Fibroblast of gingiva (primary cell): ENCODE measurements at regions not wholly inside any gene's neighbourhood (a gene's known extent, or its start where the extent isn't known, plus 50 kb on each side); places are given as distances from the start of the nearest gene placed in this dataset.
"Not testable (repeated sequence)": the region's sequence is repeated elsewhere in the genome, so short reads cannot be mapped to it uniquely, and the experiment has no call there.

Experiments
- DNase-seq: peaks from one replicate; pipeline ENCODE4 v3.0.0-alpha.2; 2011; ENCODE audit warnings: low read depth

DNA sequence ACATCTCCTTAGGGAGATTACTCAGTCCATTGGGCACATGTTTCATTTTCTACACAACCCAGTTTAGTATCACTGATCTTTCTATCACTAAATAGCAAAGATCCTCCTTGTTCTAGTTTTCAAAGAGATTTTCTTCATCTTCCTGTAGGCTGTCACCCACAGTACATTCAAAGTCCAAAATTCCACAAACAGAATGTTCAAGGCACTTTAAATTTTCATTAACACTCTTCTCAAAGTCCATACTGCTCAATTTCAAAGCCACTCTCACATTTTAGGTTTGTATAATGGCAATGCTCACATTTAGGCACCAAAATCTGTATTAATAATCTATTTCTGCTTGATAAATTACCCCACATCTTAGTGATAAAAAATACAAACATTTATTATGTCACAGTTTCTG lies 152.8 kb downstream of the FSIP2 start:
- no peak for DNase-seq

DNA sequence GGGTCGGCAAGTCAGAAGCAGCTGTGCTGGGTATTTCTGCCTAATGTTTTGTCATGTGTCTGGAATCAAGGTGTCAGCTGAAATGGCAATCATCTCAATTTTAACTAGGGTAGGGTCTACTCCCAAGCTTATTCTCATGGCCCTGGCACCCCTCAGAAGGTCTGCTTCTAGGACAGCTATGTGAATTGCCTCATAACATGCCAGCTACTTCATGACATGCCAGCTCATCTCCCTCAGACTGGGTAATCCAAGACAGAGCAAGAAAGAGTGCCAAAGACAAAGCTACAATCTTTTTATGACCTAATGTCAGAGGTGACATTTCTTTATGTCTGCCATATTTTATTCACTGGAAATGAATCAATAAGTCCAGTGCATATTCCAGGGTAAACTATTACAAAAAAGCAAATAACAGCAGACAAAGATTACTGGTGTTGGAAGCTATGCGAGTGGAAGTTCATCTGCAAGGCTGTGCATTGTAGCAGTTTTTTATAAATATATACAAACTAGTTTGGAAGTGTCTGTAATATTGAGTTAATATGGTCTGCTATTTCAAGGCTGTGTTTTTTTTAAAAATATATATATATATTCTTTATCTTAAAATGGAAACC lies 153.3 kb downstream of the FSIP2 start:
- DNase-seq, result no peak

DNA sequence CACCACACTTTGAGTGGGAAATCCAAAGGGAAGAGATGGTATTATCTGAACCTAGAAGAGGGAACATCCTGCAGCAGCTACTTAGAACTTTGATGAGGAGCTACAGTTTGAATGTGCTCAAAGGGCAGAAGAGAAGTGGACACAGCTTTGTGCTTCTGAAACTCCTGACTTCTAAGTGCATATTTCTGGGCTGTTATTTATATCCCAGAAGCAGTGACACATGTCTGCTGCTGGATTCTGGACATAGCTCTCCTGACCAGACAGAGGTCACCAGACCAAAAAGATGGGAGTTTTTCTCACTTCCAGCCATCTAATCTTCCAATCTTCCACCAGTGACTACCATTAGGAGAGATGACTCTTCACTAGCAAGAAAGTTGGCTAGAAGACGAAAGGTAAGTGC lies 153.9 kb downstream of the FSIP2 start:
- DNase-seq, result no peak

DNA sequence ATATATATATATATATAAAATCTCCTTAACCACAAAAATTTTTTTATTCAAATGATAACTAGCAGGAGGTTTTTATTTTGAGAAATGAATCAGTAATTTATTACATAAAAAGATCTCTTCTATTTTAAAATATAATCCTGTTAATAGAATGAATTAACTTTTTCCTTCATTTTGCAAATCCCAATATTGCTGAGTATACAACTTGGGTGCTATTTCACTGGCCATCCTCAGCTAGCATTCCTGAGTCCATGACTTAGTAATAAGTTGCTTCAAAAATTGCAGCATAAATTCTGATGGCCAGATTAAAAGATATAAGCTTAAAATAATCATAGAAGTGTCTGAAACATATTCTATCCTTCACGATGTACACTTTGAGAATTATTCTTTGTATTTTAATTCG lies 155.6 kb downstream of the FSIP2 start:
- DNase-seq, result no peak

DNA sequence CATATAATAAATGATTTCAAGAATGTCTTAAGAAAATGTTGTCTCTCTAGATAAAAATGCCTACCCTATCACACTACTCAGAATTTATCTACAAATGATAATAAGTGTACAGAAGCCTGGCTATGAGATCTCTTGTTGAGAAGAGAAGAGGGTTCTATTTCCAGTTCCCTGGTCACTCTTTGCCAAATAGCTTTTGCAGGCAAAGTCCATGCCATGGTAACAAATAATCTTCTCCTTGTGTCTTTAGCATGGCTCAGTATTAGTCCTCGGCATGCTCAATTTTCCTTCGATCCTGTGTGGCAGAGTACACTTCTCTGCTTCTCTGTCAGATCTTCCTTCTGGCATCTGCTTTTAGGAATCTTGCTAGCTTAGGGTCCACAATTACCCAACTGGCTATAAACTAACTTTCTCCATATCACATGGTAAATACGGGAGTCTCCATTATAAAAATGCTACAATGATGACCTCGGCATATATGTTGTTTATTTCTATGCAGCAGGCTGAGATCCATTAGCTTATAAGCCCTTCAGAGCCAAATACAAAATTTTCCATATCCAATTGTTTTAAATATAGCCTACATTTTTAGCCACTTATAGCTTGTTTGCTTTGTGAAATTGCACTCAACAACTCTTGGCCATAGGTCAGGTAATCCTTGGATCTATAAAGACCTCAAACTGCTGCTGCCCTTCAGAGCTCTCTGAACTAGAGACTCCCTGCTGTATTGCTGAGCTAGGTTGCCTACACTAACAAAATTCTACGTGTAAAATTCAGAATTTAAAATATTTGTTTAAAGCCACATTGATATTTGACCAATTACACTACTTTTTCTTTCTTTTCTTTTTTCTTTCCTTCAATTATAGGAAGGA lies 157.5 kb downstream of the FSIP2 start:
- DNase-seq, result no peak

DNA sequence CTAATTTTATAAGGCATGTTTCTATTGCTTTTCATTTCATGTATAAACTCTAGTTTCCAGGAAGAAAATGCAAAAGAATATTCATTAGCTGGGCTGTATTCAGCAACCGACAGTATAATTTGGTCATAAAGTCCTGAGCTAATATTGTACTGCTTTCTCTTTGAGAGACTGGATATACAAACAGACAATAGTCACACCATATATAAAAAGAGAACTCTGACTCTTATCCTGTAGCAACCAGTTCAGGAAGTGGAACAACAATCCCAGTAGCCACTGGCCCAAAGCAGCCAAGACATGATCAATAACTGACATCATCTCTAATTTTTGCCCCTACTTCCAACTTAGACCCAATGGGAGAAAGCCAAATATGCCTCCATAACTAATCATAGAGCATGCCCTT lies 160.8 kb downstream of the FSIP2 start:
- DNase-seq, result no peak

DNA sequence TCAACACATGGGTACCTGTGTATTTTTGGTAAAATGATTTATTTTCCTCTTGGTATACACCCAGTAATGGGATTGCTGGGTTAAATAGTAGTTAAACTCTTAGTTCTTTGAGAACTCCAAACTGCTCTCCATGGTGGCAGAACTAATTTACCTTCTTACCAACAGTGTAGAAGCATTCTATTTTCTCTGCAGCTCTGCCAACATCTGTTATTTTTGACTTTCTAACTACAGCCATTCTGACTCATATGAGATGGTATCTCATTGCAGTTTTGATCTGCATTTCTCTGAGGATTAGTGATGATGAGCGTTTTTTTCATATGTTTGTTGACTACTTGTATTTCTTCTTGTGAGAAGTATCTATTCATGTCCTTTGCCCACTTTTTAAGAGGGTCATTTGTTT lies 180.6 kb downstream of the FSIP2 start:
- DNase-seq, result no peak

DNA sequence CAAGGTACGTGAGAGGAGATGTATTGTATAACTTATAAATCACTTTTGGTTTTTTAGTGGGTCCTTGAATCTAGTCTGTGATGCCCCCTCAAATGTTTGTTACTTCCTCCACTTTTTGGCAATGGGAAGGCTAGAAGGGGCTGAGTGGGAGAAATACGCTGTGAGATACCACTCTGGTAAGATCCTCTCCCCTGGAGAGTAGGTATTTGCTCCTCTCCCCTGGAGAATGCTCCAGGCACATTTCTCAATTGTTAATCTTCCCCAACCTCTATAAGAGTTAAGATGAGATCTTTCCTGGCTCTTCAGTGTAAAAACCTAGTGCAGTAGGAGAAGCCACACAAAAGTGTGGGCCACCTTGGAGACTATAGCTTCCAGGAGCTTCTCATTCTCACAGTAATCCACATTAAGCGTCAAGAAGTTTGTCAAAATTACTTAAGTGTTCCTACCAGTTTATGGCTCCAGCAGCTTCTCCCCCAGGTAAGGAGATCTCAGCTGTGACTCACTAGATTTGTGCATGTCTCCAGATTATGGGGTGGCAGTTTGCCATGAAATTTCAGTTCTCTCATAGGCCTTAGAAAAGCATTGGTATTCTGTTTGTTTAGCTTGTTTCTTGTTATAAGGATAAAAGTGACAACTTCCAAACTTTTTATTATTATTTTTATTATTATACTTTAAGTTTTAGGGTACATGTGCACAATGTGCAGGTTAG lies 182.6 kb downstream of the FSIP2 start:
- no peak for DNase-seq

DNA sequence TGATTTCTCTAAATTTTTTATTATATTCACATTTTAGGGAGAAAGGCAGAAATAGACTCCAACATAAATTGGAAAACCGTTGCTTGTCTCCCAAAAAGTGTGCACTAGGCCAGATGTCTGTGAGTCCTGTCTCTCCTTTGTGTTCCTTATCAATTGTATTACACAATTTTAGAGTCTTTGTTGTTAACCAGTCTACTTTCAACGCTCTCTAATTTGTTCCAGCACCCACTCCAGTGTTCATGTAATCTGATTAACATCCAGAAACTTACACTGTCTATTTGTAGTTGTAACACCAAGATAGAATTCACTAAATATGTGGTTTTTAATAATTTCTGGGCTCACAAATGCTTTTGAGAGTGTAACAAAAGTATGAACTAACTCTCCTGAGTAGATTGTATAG lies 195.6 kb downstream of the FSIP2 start:
- DNase-seq, result no peak

DNA sequence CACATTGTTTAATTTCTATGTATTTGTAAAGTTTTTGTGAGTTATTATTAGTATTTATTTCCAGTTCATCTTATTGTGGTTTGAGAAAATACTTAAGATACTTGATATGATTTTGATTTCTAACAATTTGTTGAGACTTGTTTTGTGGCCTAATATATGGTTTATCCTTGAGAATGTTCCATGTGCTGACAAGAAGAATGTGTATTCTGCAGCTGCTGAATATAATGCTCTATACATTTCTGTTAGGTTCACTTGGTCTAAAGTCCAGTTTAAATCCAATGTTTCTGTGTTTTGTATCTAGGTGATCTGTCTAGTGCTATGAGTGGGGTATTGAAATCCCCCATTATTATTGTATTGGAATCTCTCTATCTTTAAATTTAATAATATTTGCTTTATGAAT lies 201.3 kb downstream of the FSIP2 start:
- DNase-seq, result no peak

DNA sequence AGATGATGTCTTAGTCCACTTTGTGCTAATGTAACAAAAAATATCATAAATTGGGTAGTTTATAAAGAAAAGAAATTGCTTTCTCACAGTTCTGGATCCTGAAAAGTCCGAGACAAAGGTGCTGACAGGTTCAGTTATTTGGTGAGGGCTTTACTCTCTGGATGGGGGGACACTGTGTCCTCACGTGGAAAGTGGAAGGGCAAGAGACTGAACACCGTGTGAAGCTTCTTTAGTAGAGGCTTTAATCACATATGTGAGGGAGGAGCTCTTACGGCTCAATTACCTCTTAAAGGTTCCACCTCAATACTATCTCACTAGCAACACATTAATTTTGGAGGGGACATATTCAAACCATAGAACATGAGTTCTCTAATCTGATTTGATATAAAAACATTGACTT lies 204.3 kb downstream of the FSIP2 start:
- DNase-seq, result no peak

DNA sequence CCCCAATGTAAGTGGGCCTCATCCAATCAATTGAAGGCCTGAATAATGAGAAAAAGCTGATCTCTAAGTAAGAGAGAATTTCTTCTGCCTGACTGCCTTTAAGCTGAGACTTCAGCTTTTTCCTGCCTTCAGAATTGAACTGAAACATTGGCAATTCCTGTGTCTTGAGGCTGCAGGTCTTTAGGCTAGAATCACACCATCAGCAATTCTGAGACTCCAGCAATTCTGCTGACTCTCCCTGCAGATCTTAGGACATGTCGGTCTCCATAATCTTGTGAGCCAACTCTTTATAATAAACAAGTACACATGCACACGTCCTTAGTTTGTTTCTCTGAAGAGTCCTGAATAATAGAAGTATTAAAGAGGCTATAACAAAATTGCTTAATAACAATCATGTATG lies 209.1 kb downstream of the FSIP2 start:
- DNase-seq, result no peak

DNA sequence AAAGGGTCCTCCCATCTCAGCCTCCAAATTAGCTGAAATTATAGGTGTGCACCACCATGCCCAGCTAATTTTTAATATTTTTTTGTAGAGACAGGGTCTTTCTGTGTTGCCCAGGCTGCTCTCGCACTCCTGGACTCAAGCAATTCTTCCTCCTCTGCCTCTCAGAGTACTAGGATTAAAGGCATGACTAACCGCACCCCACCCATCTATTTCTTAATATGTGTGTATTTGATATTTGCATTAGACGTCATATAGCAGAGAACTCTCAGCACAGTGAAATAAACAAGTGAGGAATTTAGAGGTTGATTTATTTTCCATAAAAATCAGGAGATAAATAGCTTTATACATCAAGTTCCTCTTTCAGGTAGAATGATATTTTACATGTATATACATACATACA lies 213.5 kb downstream of the FSIP2 start:
- no peak for DNase-seq

DNA sequence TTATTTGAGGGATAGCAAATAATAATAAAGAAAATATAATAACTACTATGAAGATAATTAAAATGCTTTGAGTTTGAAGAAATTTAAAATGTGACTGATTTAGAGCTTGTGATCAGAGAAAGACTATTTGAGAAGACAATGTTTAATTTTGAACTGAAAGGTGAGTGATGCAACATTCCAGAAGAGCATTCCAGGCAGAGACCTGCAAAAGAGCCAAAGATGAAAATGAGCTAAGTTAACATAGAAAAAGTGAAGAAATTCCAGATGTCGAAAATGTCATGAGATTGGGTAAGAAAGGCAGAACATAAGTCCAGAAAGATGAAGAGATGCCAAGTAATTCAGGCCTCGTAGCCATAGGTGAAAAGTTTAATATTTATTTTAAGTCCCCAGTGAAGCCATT lies 215.8 kb downstream of the FSIP2 start:
- no peak for DNase-seq

DNA sequence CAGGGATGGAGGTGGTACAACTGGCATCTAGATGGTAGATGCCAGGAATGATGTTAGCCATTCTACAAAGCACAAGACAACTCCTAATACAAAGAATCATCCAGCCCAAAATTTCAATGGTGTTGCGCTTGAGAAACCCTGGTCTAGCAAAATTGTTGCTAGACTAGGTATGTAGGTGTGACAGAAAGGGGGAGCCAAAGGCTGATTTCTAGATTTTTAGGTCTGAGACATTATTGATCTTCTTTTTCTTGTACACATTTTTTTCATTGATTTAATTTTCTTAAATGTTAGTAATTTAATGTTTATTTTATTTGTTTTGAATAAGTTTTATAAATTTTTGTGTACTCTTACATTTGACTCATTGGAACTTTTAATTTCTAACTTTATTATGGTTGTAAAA lies 216.4 kb downstream of the FSIP2 start:
- DNase-seq, result no peak

DNA sequence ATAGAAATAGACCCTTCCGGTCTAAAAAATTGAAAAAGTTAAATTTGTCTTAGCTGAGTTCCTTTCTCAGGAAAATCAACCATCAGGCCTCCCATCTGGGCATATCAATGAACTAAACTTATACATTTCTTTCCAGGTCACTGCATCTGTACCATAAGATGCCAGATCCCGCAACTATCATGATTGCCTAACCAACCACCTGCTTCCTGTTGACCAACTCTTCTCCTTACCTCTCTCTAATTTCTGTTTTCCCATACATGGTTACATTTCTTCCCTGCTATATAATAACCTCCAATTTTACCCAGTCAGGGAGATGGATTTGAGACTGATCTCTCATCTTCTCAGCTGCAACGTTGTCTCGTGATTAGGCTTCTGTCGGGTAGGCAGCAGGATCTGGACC lies 228.7 kb downstream of the FSIP2 start:
- DNase-seq, result no peak

DNA sequence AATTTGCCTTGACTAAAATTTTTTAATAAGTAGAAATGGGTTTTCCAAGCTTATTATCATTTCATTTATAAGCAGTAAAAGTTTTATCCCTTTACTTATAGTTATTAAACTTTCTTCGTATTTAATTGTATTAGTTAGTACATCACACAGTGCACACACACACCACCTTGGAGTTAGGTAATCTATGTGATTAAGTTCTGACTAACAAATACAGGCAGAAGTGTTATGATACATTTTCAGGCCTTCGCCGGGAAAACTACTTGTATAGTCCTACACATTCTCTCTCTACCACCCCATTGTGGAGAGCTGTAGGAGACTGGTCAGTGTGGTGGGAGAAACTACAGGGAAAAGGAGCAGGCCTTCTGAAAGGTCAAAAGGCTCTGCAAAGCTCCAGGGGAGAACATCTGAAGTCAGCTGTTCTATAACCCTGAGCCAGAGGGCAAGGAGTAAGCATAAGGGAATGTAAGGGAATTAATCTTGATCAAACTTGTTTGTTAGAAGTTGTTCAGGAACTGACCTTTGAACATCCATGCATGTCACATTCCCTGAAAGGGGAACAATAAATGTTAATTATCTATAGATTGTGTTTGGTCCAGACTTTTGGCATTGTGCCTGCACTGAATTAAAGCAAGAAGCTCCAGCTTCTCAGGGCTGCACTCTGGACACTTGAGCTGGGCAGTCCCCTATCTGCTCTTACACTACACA lies 231.7 kb downstream of the FSIP2 start:
- no peak for DNase-seq

DNA sequence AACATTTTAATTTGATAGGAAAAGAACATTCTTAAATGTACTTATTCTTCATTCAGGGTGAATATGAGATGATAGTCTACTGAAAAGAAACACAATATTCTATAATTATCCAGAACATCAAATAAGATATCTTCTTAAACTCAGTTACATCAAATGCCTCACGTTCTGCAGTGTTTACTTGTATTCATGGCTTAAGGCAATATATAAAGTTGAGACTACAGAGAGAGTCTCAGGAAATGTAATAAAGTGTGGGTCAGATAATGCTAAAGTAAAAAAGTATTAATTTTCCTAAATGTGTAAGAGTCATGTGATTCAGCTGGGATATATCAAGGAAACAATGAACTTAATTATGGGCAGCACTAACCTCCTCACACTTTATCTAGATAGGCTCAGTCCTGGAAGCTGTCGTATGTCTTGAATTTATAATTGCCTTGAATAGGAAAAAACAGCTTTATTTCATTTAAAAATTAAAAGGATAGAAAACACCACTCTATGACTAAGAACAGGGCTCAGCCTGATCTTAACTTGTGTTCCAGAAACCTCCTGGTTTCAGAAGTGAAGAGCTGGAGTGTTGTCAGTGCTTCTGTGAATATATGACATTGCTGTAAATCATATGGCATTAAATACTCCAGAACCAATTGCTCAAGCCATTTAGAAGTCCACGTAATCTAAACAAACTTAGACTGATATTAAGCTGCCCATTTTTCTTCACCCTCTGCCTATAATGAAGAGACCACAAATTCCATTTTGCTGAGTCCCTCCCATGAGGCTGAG lies 240.2 kb downstream of the FSIP2 start:
- DNase-seq, result peak; percentile 41

DNA sequence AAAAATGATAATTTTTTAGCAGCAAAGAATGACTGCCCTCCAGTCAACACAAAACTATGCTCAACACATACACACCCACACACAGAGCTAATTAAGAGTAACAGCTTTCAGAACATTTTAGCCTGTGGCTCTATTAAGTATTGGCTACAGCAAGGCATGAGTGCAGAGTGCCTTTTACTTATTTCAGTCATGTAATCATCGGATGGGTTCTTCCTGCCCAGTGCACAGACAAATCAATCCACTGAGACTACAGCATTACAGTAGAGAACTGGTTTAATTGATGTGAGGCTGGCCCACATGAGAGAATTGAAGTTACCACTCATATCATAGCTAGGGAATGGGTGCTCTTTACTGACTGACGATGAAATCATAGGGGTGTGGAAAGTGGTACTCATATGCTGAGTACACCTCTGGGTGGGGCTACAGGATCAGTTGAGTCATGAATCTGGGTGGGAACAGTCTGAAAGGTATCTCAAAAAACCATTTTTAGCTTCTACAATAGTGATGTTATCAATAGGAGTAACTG lies 241.0 kb downstream of the FSIP2 start:
- DNase-seq, result no peak

DNA sequence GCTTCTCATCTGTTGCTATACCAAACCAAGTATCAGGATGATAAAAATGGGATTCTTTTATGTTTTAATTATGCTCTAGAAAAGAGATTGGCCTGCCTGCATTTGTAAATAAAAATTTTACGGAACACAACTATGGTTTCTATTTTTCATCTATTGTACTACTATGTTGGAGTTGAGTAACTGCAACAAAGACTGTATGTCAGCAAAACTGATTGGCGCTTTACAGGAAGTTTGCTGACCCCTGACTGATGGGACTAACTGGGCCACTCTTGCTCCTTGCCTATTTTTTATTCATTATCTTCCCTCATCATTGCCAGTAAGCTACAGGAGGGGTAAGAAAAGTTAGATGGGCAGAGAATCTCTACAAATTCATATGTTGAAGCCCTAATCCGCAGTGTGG lies 242.3 kb downstream of the FSIP2 start:
- DNase-seq, result no peak

DNA sequence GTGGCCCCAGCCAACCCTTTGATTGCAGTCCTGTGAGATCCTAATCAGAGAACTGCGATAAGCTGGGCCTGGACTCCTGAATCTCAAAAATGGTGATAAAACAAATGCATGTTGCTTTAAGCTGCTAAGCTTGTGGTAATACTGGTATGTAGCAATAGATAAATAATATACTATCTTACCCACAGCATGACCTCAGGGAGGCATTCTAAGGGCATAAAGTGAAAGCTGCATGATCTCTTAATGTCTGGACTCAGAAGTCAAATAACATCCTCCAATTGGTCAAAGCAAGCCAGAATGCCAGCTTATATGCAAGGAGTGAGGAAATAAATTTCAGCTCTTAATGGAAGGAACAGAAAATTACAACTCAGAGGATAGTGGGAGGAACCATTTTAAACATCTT lies 246.1 kb downstream of the FSIP2 start:
- peak; percentile 7 for DNase-seq

DNA sequence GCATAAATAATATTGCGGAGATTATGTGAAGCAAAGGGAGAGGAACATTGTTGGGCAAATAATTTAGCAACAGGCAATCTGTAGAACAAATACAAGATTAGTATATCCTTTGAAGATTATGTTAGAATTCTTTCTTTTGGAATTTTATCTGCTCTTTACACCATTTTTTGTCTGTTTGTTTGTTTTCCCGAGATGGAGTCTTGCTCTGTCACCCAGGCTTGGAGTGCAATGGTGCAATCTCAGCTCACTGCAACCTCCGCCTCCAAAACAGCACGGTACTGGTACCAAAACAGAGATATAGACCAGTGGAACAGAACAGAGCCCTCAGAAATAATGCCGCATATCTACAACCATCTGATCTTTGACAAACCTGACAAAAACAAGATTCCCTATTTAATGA lies 250.3 kb downstream of the FSIP2 start:
- DNase-seq, result not testable (repeated sequence)
